HG03460 (cell line): ENCODE measurements at regions not wholly inside any gene's neighbourhood (a gene's known extent, or its start where the extent isn't known, plus 50 kb on each side); places are given as distances from the start of the nearest gene placed in this dataset.

ENCODE experiments used
- ATAC-seq: cut with Tn5 transposase; IDR thresholded peaks from one replicate; pipeline ENCODE4 v1.9.1; 2021; ENCODE audit not compliant: unreplicated experiment

- no peak for ATAC-seq
Measured at GRCh38 chr4:105092356-105092755, 54.3 kb upstream of the TET2 start.

- no peak for ATAC-seq
Measured at GRCh38 chr4:105092768-105093167, 53.9 kb upstream of the TET2 start.

- no peak for ATAC-seq
Measured at GRCh38 chr4:105093975-105094374, 52.7 kb upstream of the TET2 start.
